Loucy (cell line): ENCODE measurements at regions not wholly inside any gene's neighbourhood (a gene's known extent, or its start where the extent isn't known, plus 50 kb on each side); places are given as distances from the start of the nearest gene placed in this dataset.
"Not testable (repeated sequence)": the region's sequence is repeated elsewhere in the genome, so short reads cannot be mapped to it uniquely, and the experiment has no call there.

Experiments
- H2AFZ ChIP-seq: fragments of 200-600 bp; sonication (generic); 2 replicates; pipeline ENCODE4 v1.6.0; 2016; ENCODE audit warnings: antibody characterized with exemption, mild to moderate bottlenecking, low read length, moderate library complexity
- H3F3A ChIP-seq: fragments of 200-600 bp; 2 replicates; pipeline ENCODE4 v1.6.0; 2016; ENCODE audit warnings: antibody characterized with exemption, low read depth, mild to moderate bottlenecking
- H3K27me3 ChIP-seq: fragments of 200-600 bp; sonication (generic); 2 replicates; pipeline ENCODE4 v1.6.1; 2014; ENCODE audit warnings: low read length, mild to moderate bottlenecking; ENCODE audit not compliant: insufficient read depth, poor library complexity, severe bottlenecking
- H3K36me3 ChIP-seq: fragments of 200-600 bp; sonication (generic); 2 replicates; pipeline ENCODE4 v1.6.1; 2016; ENCODE audit warnings: low read length; ENCODE audit not compliant: insufficient read depth
- H3K4me1 ChIP-seq: fragments of 200-600 bp; sonication (generic); 2 replicates; pipeline ENCODE4 v1.5.1; 2014; ENCODE audit warnings: low read length, mild to moderate bottlenecking; ENCODE audit not compliant: insufficient read depth, poor library complexity, severe bottlenecking
- H3K4me2 ChIP-seq: fragments of 200-600 bp; sonication (generic); 2 replicates; pipeline ENCODE4 v1.6.0; 2014; ENCODE audit warnings: antibody characterized with exemption, low read length, low read depth, mild to moderate bottlenecking; ENCODE audit not compliant: poor library complexity, severe bottlenecking
- H3K4me3 ChIP-seq: fragments of 200-600 bp; sonication (generic); 2 replicates; pipeline ENCODE4 v1.5.1; 2014; ENCODE audit warnings: low read length, mild to moderate bottlenecking, mixed read lengths; ENCODE audit not compliant: poor library complexity, severe bottlenecking
- H3K79me2 ChIP-seq: fragments of 200-600 bp; sonication (generic); 2 replicates; pipeline ENCODE4 v1.6.1; 2014; ENCODE audit warnings: low read length; ENCODE audit not compliant: insufficient read depth
- H3K9ac ChIP-seq: fragments of 200-600 bp; sonication (generic); 2 replicates; pipeline ENCODE4 v1.6.0; 2014; ENCODE audit warnings: mild to moderate bottlenecking, low read depth, low read length, moderate library complexity; ENCODE audit not compliant: poor library complexity, severe bottlenecking
- H3K9me2 ChIP-seq: fragments of 200-600 bp; sonication (generic); replicated peaks from 2 replicates; pipeline ENCODE4 v1.6.1; 2016; ENCODE audit warnings: low read depth, low read length, mixed read lengths
- H3K9me3 ChIP-seq: fragments of 200-600 bp; sonication (generic); 2 replicates; pipeline ENCODE4 v1.6.1; 2014; ENCODE audit warnings: mild to moderate bottlenecking, antibody characterized with exemption, low read length, low read depth; ENCODE audit not compliant: insufficient read depth
- H4K20me1 ChIP-seq: fragments of 200-600 bp; sonication (generic); 2 replicates; pipeline ENCODE4 v1.6.0; 2014; ENCODE audit warnings: antibody characterized with exemption, low read length, mild to moderate bottlenecking; ENCODE audit not compliant: insufficient read depth, poor library complexity, severe bottlenecking
- EZH2phosphoT487 ChIP-seq: fragments of 200-600 bp; IDR thresholded peaks from 2 replicates; pipeline ENCODE4 v1.6.1; 2018; ENCODE audit warnings: antibody characterized with exemption, mild to moderate bottlenecking, moderate library complexity, borderline replicate concordance
- TF ChIP-seq, protein P1 (sequence below): fragments of 200-600 bp; sonication (generic); conservative IDR thresholded peaks from 2 replicates; pipeline ENCODE4 v1.5.1; 2014; ENCODE audit warnings: mild to moderate bottlenecking, antibody characterized with exemption, low read length

DNA sequence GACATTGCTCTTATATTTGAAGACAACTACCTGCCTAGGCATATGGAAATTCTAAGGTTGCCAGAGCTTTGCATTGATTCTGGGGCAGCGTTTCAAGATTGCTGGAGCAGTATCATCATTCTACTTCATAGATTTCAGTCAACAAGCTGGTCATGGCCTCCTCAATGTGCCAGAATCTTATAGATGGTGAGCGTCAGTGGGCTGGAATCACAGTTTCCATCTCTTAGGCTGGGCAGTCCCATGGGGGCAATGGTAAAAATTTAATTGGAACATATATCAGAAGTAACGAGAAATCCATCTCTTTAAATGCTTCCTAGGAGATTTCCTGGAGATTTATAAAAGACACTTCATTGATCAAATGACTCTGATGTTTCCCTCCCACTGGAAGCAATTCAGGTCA is 258.3 kb downstream of the SV2B start:
- Histone ChIP-seq H3K27me3 (no peaks in the 10 kb centered on the region), H3K9ac (no peak overlapping the region), H3K4me2 (no peak overlapping the region), H3K79me2 (no peaks in the 10 kb centered on the region), H3K4me1 (no peaks in the 10 kb centered on the region), H3K36me3 (no peaks in the 10 kb centered on the region), H3F3A (no peaks in the 10 kb centered on the region), H2AFZ (no peak overlapping the region), H3K4me3 (no peak overlapping the region), H3K9me2 (no peaks in the 10 kb centered on the region), H3K9me3 (no peaks in the 10 kb centered on the region), H4K20me1 (no peaks in the 10 kb centered on the region)
- TF ChIP-seq, protein P1, sequence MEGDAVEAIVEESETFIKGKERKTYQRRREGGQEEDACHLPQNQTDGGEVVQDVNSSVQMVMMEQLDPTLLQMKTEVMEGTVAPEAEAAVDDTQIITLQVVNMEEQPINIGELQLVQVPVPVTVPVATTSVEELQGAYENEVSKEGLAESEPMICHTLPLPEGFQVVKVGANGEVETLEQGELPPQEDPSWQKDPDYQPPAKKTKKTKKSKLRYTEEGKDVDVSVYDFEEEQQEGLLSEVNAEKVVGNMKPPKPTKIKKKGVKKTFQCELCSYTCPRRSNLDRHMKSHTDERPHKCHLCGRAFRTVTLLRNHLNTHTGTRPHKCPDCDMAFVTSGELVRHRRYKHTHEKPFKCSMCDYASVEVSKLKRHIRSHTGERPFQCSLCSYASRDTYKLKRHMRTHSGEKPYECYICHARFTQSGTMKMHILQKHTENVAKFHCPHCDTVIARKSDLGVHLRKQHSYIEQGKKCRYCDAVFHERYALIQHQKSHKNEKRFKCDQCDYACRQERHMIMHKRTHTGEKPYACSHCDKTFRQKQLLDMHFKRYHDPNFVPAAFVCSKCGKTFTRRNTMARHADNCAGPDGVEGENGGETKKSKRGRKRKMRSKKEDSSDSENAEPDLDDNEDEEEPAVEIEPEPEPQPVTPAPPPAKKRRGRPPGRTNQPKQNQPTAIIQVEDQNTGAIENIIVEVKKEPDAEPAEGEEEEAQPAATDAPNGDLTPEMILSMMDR: no peak
- TF ChIP-seq EZH2phosphoT487: no peak

DNA sequence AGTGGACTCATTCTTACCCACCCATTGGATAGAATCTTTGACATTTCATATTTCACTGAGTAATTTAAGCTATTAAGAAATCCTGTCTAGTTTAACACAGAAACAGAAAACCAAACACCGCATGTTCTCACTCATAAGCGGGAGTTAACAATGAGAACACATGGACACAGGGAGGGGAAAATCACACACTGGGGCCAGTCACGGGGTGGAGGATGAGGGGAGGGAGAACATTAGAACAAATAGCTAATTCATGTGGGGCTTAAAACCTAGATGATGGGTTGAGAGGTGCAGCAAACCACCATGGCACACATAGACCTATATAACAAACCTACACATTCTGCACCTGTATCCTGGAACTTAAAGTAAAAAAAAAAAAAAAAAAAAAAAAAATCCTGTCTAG is 261.6 kb downstream of the SV2B start:
- not testable (repeated sequence) for H3K79me2 ChIP-seq, H3K36me3 ChIP-seq, H2AFZ ChIP-seq, H3K9me3 ChIP-seq, H4K20me1 ChIP-seq, H3K4me2 ChIP-seq, H3K9ac ChIP-seq, H3K9me2 ChIP-seq, H3K4me3 ChIP-seq, H3F3A ChIP-seq, H3K27me3 ChIP-seq
- H3K4me1 ChIP-seq: peaks cover 13% of the 10 kb centered on the region

- Histone ChIP-seq H3F3A (peaks cover 13% of the 10 kb centered on the region), H3K9me3 (peaks cover 10% of the 10 kb centered on the region; the same call in 1 of the 2 replicates), H3K9me2 (no peaks in the 10 kb centered on the region), H2AFZ (no peak overlapping the region), H3K36me3 (no peaks in the 10 kb centered on the region), H3K4me3 (peak overlapping the region; percentile 15), H3K9ac (no peak overlapping the region), H3K4me1 (peaks cover 50% of the 10 kb centered on the region), H3K79me2 (no peaks in the 10 kb centered on the region), H3K27me3 (no peaks in the 10 kb centered on the region), H4K20me1 (no peaks in the 10 kb centered on the region), H3K4me2 (peak overlapping the region; percentile 42)
- TF ChIP-seq, protein P1: no peak
- TF ChIP-seq EZH2phosphoT487: no peak
These were observed 266.1 kb downstream of the SV2B start for GRCh38 chr15:91366111-91366510.

GRCh38 chr15:91368611-91369010 is 268.6 kb downstream of the SV2B start:
- TF ChIP-seq, protein P1: no peak
- no peak for TF ChIP-seq EZH2phosphoT487
- Histone ChIP-seq H3K36me3 (no peaks in the 10 kb centered on the region), H2AFZ (peak overlapping the region; percentile 34; the same call in 1 of the 2 replicates), H3K4me3 (peak overlapping the region; percentile 61), H3K4me2 (peak overlapping the region; percentile 77), H3K9me3 (peaks cover 14% of the 10 kb centered on the region; the same call in 1 of the 2 replicates), H3K9ac (peak overlapping the region; percentile 58), H3K27me3 (no peaks in the 10 kb centered on the region), H3K79me2 (no peaks in the 10 kb centered on the region), H3K4me1 (peaks cover 50% of the 10 kb centered on the region), H3K9me2 (no peaks in the 10 kb centered on the region), H3F3A (peaks cover 13% of the 10 kb centered on the region), H4K20me1 (no peaks in the 10 kb centered on the region)
